OCI-LY1 (cell line): ENCODE measurements at regions not wholly inside any gene's neighbourhood (a gene's known extent, or its start where the extent isn't known, plus 50 kb on each side); places are given as distances from the start of the nearest gene placed in this dataset.
A peak's percentile ranks its signal among the peaks of the same experiment; 100 is the strongest.

Experiments used
- H2AFZ ChIP-seq: fragments of 200-600 bp; sonication (generic), shearing (Covaris generic); 2 replicates; pipeline ENCODE4 v1.6.0; 2014; ENCODE audit warnings: antibody characterized with exemption, mild to moderate bottlenecking, low read length
- H3F3A ChIP-seq: fragments of 200-600 bp; sonication (generic), shearing (Covaris generic); 2 replicates; pipeline ENCODE4 v1.6.0; 2014; ENCODE audit warnings: mild to moderate bottlenecking, antibody characterized with exemption, low read length, moderate library complexity; ENCODE audit not compliant: insufficient read depth
- H3K27ac ChIP-seq: fragments of 200-600 bp; sonication (generic); 2 replicates; pipeline ENCODE4 v1.5.1; 2014; ENCODE audit warnings: low read length, mixed run types, mild to moderate bottlenecking, low read depth; ENCODE audit not compliant: poor library complexity, severe bottlenecking
- H3K27me3 ChIP-seq: fragments of 200-600 bp; sonication (generic); 2 replicates; pipeline ENCODE4 v1.6.0; 2014; ENCODE audit warnings: antibody characterized with exemption, mild to moderate bottlenecking, low read length, moderate library complexity; ENCODE audit not compliant: insufficient read depth
- H3K36me3 ChIP-seq: fragments of 200-600 bp; sonication (generic); 2 replicates; pipeline ENCODE4 v1.6.1; 2014; ENCODE audit warnings: mild to moderate bottlenecking, antibody characterized with exemption, low read length, moderate library complexity, mixed read lengths; ENCODE audit not compliant: insufficient read depth
- H3K4me1 ChIP-seq: fragments of 200-600 bp; sonication (generic); 2 replicates; pipeline ENCODE4 v1.5.1; 2014; ENCODE audit warnings: mild to moderate bottlenecking, low read length, moderate library complexity; ENCODE audit not compliant: insufficient read depth, severe bottlenecking
- H3K4me2 ChIP-seq: fragments of 200-600 bp; sonication (generic), shearing (Covaris generic); 2 replicates; pipeline ENCODE4 v1.6.1; 2014; ENCODE audit warnings: low read length
- H3K4me3 ChIP-seq: fragments of 200-600 bp; sonication (generic); 2 replicates; pipeline ENCODE4 v1.5.1; 2014; ENCODE audit warnings: low read length, low read depth, mild to moderate bottlenecking, mixed read lengths; ENCODE audit not compliant: poor library complexity, severe bottlenecking
- H3K79me2 ChIP-seq: fragments of 200-600 bp; shearing (Covaris generic); 2 replicates; pipeline ENCODE4 v1.6.1; 2016; ENCODE audit warnings: mixed run types, low read length, mixed read lengths; ENCODE audit not compliant: insufficient read depth
- H3K9ac ChIP-seq: fragments of 200-600 bp; sonication (generic), shearing (Covaris generic); 2 replicates; pipeline ENCODE4 v1.6.1; 2014; ENCODE audit warnings: mild to moderate bottlenecking, low read length, mixed read lengths
- H3K9me2 ChIP-seq: fragments of 200-600 bp; sonication (generic), shearing (Covaris generic); 2 replicates; pipeline ENCODE4 v1.6.1; 2014; ENCODE audit warnings: low read depth, mild to moderate bottlenecking, low read length, mixed read lengths
- H3K9me3 ChIP-seq: fragments of 200-600 bp; shearing (Covaris generic); 2 replicates; pipeline ENCODE4 v1.6.1; 2014; ENCODE audit warnings: low read length, mixed read lengths
- H4K20me1 ChIP-seq: fragments of 200-600 bp; sonication (generic), shearing (Covaris generic); 2 replicates; pipeline ENCODE4 v1.6.0; 2016; ENCODE audit warnings: mild to moderate bottlenecking, low read length; ENCODE audit not compliant: insufficient read depth
- CTCF ChIP-seq: fragments of 200-600 bp; sonication (generic), shearing (Covaris generic); IDR thresholded peaks from 2 replicates; pipeline ENCODE4 v1.5.1; 2017; ENCODE audit warnings: mild to moderate bottlenecking, antibody characterized with exemption, low read length, moderate library complexity, mixed read lengths
- EZH2 ChIP-seq: fragments of 200-600 bp; sonication (generic), shearing (Covaris generic); IDR thresholded peaks from 2 replicates; pipeline ENCODE4 v1.8.0; 2017; ENCODE audit warnings: borderline replicate concordance, mixed run types, mild to moderate bottlenecking, antibody characterized with exemption, low read length, moderate library complexity, mixed read lengths

- Histone ChIP-seq H3K4me1 (no peaks in the 10 kb centered on the region), H3K4me2 (no peak overlapping the region), H3K9ac (no peak overlapping the region), H3K9me3 (no peaks in the 10 kb centered on the region; the same call in 1 of the 2 replicates), H3F3A (no peaks in the 10 kb centered on the region), H2AFZ (no peak overlapping the region), H4K20me1 (no peaks in the 10 kb centered on the region), H3K79me2 (no peaks in the 10 kb centered on the region), H3K36me3 (no peaks in the 10 kb centered on the region), H3K27me3 (no peaks in the 10 kb centered on the region), H3K9me2 (no peaks in the 10 kb centered on the region; the same call in 1 of the 2 replicates), H3K27ac (no peak overlapping the region), H3K4me3 (no peak overlapping the region)
- TF ChIP-seq EZH2 (no peak), CTCF (no peak)
Measured at GRCh38 chr7:33831389-33832141, 73.8 kb upstream of the BMPER start.

- TF ChIP-seq CTCF (no peak), EZH2 (no peak)
- no peaks in the 10 kb centered on the region for H3K4me1 ChIP-seq
- H3K9ac ChIP-seq = no peak overlapping the region
- H3F3A ChIP-seq = no peaks in the 10 kb centered on the region
- no peak overlapping the region for H3K27ac ChIP-seq
- H4K20me1 ChIP-seq = no peaks in the 10 kb centered on the region
- no peak overlapping the region for H2AFZ ChIP-seq
- H3K9me2 ChIP-seq = no peaks in the 10 kb centered on the region; the same call in 1 of the 2 replicates
- no peaks in the 10 kb centered on the region for H3K27me3 ChIP-seq
- H3K79me2 ChIP-seq = no peaks in the 10 kb centered on the region
- no peaks in the 10 kb centered on the region for H3K36me3 ChIP-seq
- no peak overlapping the region for H3K4me2 ChIP-seq
- no peak overlapping the region for H3K4me3 ChIP-seq
- no peaks in the 10 kb centered on the region; the same call in 1 of the 2 replicates for H3K9me3 ChIP-seq
Measured at GRCh38 chr7:33832271-33832721, 73.0 kb upstream of the BMPER start.

- H3K9me2 ChIP-seq = no peaks in the 10 kb centered on the region
- TF ChIP-seq CTCF (peak; percentile 82), EZH2 (no peak)
- H3K9ac ChIP-seq = no peak overlapping the region
- 0 out of 2 replicates have a peak overlapping the region, but pooled peaks have one; percentile 4 for H3K4me2 ChIP-seq
- no peaks in the 10 kb centered on the region for H3K79me2 ChIP-seq
- H3K4me1 ChIP-seq = no peaks in the 10 kb centered on the region
- H3K4me3 ChIP-seq = no peak overlapping the region
- H3K36me3 ChIP-seq = no peaks in the 10 kb centered on the region
- H2AFZ ChIP-seq = no peak overlapping the region
- no peak overlapping the region for H3K27ac ChIP-seq
- H4K20me1 ChIP-seq = no peaks in the 10 kb centered on the region
- H3K9me3 ChIP-seq = no peaks in the 10 kb centered on the region; the same call in 1 of the 2 replicates
- no peaks in the 10 kb centered on the region for H3K27me3 ChIP-seq
- no peaks in the 10 kb centered on the region for H3F3A ChIP-seq
Measured at GRCh38 chr7:33836797-33837355, 68.5 kb upstream of the BMPER start.
